Endothelial cell of umbilical vein (primary cell): ENCODE measurements at regions not wholly inside any gene's neighbourhood (a gene's known extent, or its start where the extent isn't known, plus 50 kb on each side); places are given as distances from the start of the nearest gene placed in this dataset.

ENCODE experiments used
- BruUV-seq: library from RNA; stranded (reverse); fragments of 400-500 nt; replicated peaks from 2 replicates; lab custom pipeline; 2021; lab: Mats Ljungman, UMichigan
- CTCF ChIA-PET: fragments of 300-600, 350-600 bp; sonication (Branson Sonifier 250); formaldehyde crosslinking; loops from one replicate; lab custom pipeline; 2021; ENCODE audit warnings: antibody characterized with exemption, inconsistent platforms; lab: Charles Lee
- POLR2A ChIA-PET: fragments of 300-600, 350-600 bp; sonication (Branson Sonifier 250); formaldehyde crosslinking; loops from one replicate; lab custom pipeline; 2021; ENCODE audit warnings: antibody characterized with exemption, inconsistent platforms; lab: Charles Lee
- DNase-seq: peaks from one replicate; pipeline ENCODE4 v3.0.0-alpha.2; 2011; ENCODE audit warnings: low read depth, low spot score
- FAIRE-seq: peaks from 2 replicates; lab custom pipeline; 2011; peaks lifted over from hg19 to GRCh38; lab: Jason Lieb, UNC
- H2AFZ ChIP-seq: 2 replicates; pipeline ENCODE4 v1.6.0; 2012; ENCODE audit warnings: low read depth, low read length, control low read depth, inconsistent platforms
- H3K27ac ChIP-seq: 2 replicates; pipeline ENCODE4 v1.5.1; 2011; ENCODE audit warnings: low read depth, mild to moderate bottlenecking, control low read depth, low read length, moderate library complexity; ENCODE audit not compliant: insufficient read depth
- H3K27me3 ChIP-seq, 2 experiments: 2 replicates each; pipeline versions ENCODE4 v1.6.0 to v1.6.1; 2011; ENCODE audit warnings: low read length in 2 of 2, mixed read lengths in 1 of 2; ENCODE audit not compliant: control insufficient read depth in 2 of 2, insufficient read depth in 2 of 2
- H3K36me3 ChIP-seq, 2 experiments: 2 replicates in 1 of 2; 3 replicates in 1 of 2; pipeline ENCODE4 v1.5.1; 2011; ENCODE audit warnings: low read length in 2 of 2, mild to moderate bottlenecking in 1 of 2, moderate library complexity in 1 of 2; ENCODE audit not compliant: control insufficient read depth in 2 of 2, insufficient read depth in 2 of 2; ENCODE audit errors: extremely low read depth in 1 of 2
- H3K4me1 ChIP-seq: 3 replicates; pipeline ENCODE4 v1.5.1; 2011; ENCODE audit warnings: mild to moderate bottlenecking, low read length; ENCODE audit not compliant: control insufficient read depth, insufficient read depth; ENCODE audit errors: extremely low read depth
- H3K4me2 ChIP-seq: 2 replicates; pipeline ENCODE4 v1.6.1; 2011; ENCODE audit warnings: low read length, control low read depth, mixed read lengths; ENCODE audit not compliant: insufficient read depth
- H3K4me3 ChIP-seq, 3 experiments: fragments of 200-600 bp in 1 of 3; sonication (generic), shearing (Covaris generic) in 1 of 3; replicated peaks in 1 of 3; 2 replicates each; pipeline ENCODE4 v1.5.1; 2011 to 2016; ENCODE audit warnings: control low read depth in 3 of 3, low read length in 3 of 3, mild to moderate bottlenecking in 2 of 3, inconsistent platforms in 1 of 3, low read depth in 1 of 3, moderate library complexity in 1 of 3; ENCODE audit not compliant: insufficient read depth in 1 of 3
- H3K79me2 ChIP-seq: 2 replicates; pipeline ENCODE4 v1.6.0; 2012; ENCODE audit warnings: low read length, inconsistent platforms; ENCODE audit not compliant: control insufficient read depth, insufficient read depth
- H3K9ac ChIP-seq: replicated peaks from 2 replicates; pipeline ENCODE3; 2011; ENCODE audit warnings: low read length, control low read depth; ENCODE audit not compliant: insufficient read depth; ENCODE audit errors: extremely low read depth
- H3K9me1 ChIP-seq: replicated peaks from 3 replicates; pipeline ENCODE4 v1.6.0; 2011; ENCODE audit warnings: mild to moderate bottlenecking, low read length; ENCODE audit not compliant: control insufficient read depth, insufficient read depth; ENCODE audit errors: extremely low read depth
- H3K9me3 ChIP-seq: replicated peaks from 2 replicates; pipeline ENCODE4 v1.5.1; 2012; ENCODE audit warnings: low read length, inconsistent platforms; ENCODE audit not compliant: control insufficient read depth, insufficient read depth
- H4K20me1 ChIP-seq: replicated peaks from 2 replicates; pipeline ENCODE3; 2011; ENCODE audit warnings: mild to moderate bottlenecking, low read length; ENCODE audit not compliant: control insufficient read depth, insufficient read depth; ENCODE audit errors: extremely low read depth
- CTCF ChIP-seq, 2 donors: IDR thresholded peaks; 1 replicate in 1 of 2; 2 replicates in 1 of 2; pipeline ENCODE4 v1.5.1; 2011; ENCODE audit warnings: low read length in 2 of 2, mild to moderate bottlenecking in 2 of 2, moderate library complexity in 2 of 2, control low read depth in 1 of 2, inconsistent platforms in 1 of 2, low read depth in 1 of 2; ENCODE audit not compliant: insufficient read depth in 1 of 2; ENCODE audit errors: extremely low read depth in 1 of 2
- EZH2 ChIP-seq: IDR thresholded peaks from 2 replicates; pipeline ENCODE4 v1.6.1; 2012; ENCODE audit warnings: borderline replicate concordance, low read depth, mild to moderate bottlenecking, moderate library complexity, low read length, inconsistent platforms; ENCODE audit not compliant: severe bottlenecking
- FOS ChIP-seq: IDR thresholded peaks from 2 replicates; pipeline ENCODE4 v1.6.1; 2011; ENCODE audit warnings: mild to moderate bottlenecking, low read length, moderate library complexity, borderline replicate concordance; ENCODE audit not compliant: insufficient read depth
- GATA2 ChIP-seq: IDR thresholded peaks from 2 replicates; pipeline ENCODE4 v1.7.0; 2011; ENCODE audit warnings: low read depth, mild to moderate bottlenecking, moderate library complexity, mixed read lengths, low read length; ENCODE audit not compliant: insufficient read length, insufficient read depth
- JUN ChIP-seq: IDR thresholded peaks from 2 replicates; pipeline ENCODE4 v1.6.1; 2011; ENCODE audit warnings: borderline replicate concordance, low read depth; ENCODE audit not compliant: insufficient read length, insufficient read depth
- MAX ChIP-seq: IDR thresholded peaks from 2 replicates; pipeline ENCODE4 v1.6.1; 2011; ENCODE audit not compliant: insufficient read depth, insufficient read length
- MYC ChIP-seq: IDR thresholded peaks from one replicate; pipeline ENCODE4 v1.6.1; 2011; ENCODE audit warnings: mild to moderate bottlenecking, low read depth, low read length
- POLR2A ChIP-seq: IDR thresholded peaks from 2 replicates; pipeline ENCODE4 v1.6.1; 2012; ENCODE audit warnings: low read depth, mild to moderate bottlenecking, control low read depth, low read length
- POLR2AphosphoS5 ChIP-seq: IDR thresholded peaks from 2 replicates; pipeline ENCODE4 v1.6.1; 2012; ENCODE audit warnings: low read depth, mild to moderate bottlenecking, control low read depth, low read length, moderate library complexity; ENCODE audit not compliant: insufficient read depth
- dilution Hi-C: fragments of 300-500 bp; cut with MboI; formaldehyde crosslinking; loops from one replicate; pipeline ENCODE4 v1.15.0; 2019; ENCODE audit warnings: low sequenced_read_pairs; ENCODE audit not compliant: extremely low pct_ligation_motif_present
- intact Hi-C: fragments of 100-400 bp; cut with micrococcal nuclease; formaldehyde crosslinking; loops from one replicate; pipeline ENCODE4 v1.10.0; 2022

- Histone ChIP-seq H3K4me3 (no peak overlapping the region), H4K20me1 (no peaks in the 10 kb centered on the region), H3K36me3 (no peaks in the 10 kb centered on the region), H3K9me1 (no peaks in the 10 kb centered on the region), H3K27ac (no peak overlapping the region), H3K9ac (no peak overlapping the region), H3K4me1 (no peaks in the 10 kb centered on the region), H3K4me2 (no peak overlapping the region), H2AFZ (no peak overlapping the region), H3K79me2 (no peaks in the 10 kb centered on the region), H3K9me3 (no peaks in the 10 kb centered on the region), H3K27me3 (no peaks in the 10 kb centered on the region)
- no TSS peak for BruUV-seq
- dilution Hi-C loops = no loop called here
- ChIA-PET CTCF (no interaction called here), POLR2A (no interaction called here)
- no peak for TF ChIP-seq CTCF (IDR thresholded peaks at IDR 0.05; ENCODE audit: extremely low read depth in 1 of 2, insufficient read depth in 1 of 2, low read depth in 1 of 2, low read length in 2 of 2)
- TF ChIP-seq MYC = no peak
- no peak for TF ChIP-seq EZH2
- no peak for TF ChIP-seq JUN
- TF ChIP-seq GATA2 = no peak
- no peak for TF ChIP-seq POLR2A
- TF ChIP-seq MAX = no peak
- TF ChIP-seq POLR2AphosphoS5 = no peak
- TF ChIP-seq FOS = no peak
- DNase-seq (no peak), FAIRE-seq (no peak)
- intact Hi-C loops = no loop called here
Observed at GRCh38 chr5:158639881-158640592, 459.7 kb downstream of the EBF1 start.
